SU-DHL-6 (cell line): ENCODE measurements at regions not wholly inside any gene's neighbourhood (a gene's known extent, or its start where the extent isn't known, plus 50 kb on each side); places are given as distances from the start of the nearest gene placed in this dataset.

Experiments used
- EZH2phosphoT487 ChIP-seq: fragments of 200-600 bp; sonication (generic), shearing (Covaris generic); conservative IDR thresholded peaks from 2 replicates; pipeline ENCODE4 v1.6.1; 2018; ENCODE audit warnings: mild to moderate bottlenecking, antibody characterized with exemption, low read length, moderate library complexity, mixed read lengths
- TF ChIP-seq, protein P1 (sequence below): fragments of 200-600 bp; sonication (generic); IDR thresholded peaks from one replicate; pipeline ENCODE4 v1.5.1; 2017; ENCODE audit warnings: antibody characterized with exemption, mild to moderate bottlenecking, low read length, moderate library complexity; ENCODE audit not compliant: insufficient read depth, poor library complexity, severe bottlenecking

GRCh38 chr12:83779526-83779925 is 1092.8 kb downstream of the TMTC2 start:
- TF ChIP-seq, protein P1, sequence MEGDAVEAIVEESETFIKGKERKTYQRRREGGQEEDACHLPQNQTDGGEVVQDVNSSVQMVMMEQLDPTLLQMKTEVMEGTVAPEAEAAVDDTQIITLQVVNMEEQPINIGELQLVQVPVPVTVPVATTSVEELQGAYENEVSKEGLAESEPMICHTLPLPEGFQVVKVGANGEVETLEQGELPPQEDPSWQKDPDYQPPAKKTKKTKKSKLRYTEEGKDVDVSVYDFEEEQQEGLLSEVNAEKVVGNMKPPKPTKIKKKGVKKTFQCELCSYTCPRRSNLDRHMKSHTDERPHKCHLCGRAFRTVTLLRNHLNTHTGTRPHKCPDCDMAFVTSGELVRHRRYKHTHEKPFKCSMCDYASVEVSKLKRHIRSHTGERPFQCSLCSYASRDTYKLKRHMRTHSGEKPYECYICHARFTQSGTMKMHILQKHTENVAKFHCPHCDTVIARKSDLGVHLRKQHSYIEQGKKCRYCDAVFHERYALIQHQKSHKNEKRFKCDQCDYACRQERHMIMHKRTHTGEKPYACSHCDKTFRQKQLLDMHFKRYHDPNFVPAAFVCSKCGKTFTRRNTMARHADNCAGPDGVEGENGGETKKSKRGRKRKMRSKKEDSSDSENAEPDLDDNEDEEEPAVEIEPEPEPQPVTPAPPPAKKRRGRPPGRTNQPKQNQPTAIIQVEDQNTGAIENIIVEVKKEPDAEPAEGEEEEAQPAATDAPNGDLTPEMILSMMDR, result no peak
- no peak for TF ChIP-seq EZH2phosphoT487
